IMR-90 (cell line): ENCODE measurements at regions not wholly inside any gene's neighbourhood (a gene's known extent, or its start where the extent isn't known, plus 50 kb on each side); places are given as distances from the start of the nearest gene placed in this dataset.

Source experiments
- ATAC-seq: fragments of 200-7000 bp; cut with Tn5 transposase; 2 replicates; pipeline ENCODE4 v1.9.1; 2020; ENCODE audit warnings: low read depth, mild to moderate bottlenecking, moderate library complexity
- BruUV-seq: library from RNA; stranded (reverse); fragments of 400-500 nt; replicated peaks from 2 replicates; lab custom pipeline; 2021; lab: Mats Ljungman, UMichigan
- CTCF ChIA-PET: fragments of 300-600 bp; formaldehyde crosslinking; extraction: SDS; loops from one replicate; lab custom pipeline; 2021; ENCODE audit warnings: antibody characterized with exemption; lab: Yijun Ruan, JAX
- POLR2A ChIA-PET: fragments of 300-600 bp; sonication (Branson Sonifier 250); formaldehyde crosslinking; loops from one replicate; lab custom pipeline; 2022; ENCODE audit warnings: antibody characterized with exemption; ENCODE audit not compliant: unreplicated experiment; lab: Charles Lee
- DNase-seq: peaks from one replicate; pipeline ENCODE4 v3.0.0; 2013
- H2AFZ ChIP-seq: replicated peaks from 2 replicates; pipeline ENCODE3; 2013; ENCODE audit warnings: low read length, mild to moderate bottlenecking; ENCODE audit not compliant: poor library complexity
- H2AK5ac ChIP-seq: 2 replicates; pipeline ENCODE4 v1.6.1; 2013; ENCODE audit warnings: low read depth, low read length, inconsistent platforms
- H2AK9ac ChIP-seq: replicated peaks from 2 replicates; pipeline ENCODE3; 2013; ENCODE audit warnings: mild to moderate bottlenecking, low read depth, low read length, moderate library complexity; ENCODE audit not compliant: poor library complexity
- H2BK120ac ChIP-seq: 2 replicates; pipeline ENCODE4 v1.6.1; 2013; ENCODE audit warnings: low read depth, low read length, inconsistent platforms
- H2BK15ac ChIP-seq: 3 replicates; pipeline ENCODE4 v1.6.1; 2013; ENCODE audit warnings: low read depth, low read length, inconsistent platforms
- H2BK20ac ChIP-seq: 2 replicates; pipeline ENCODE4 v1.6.1; 2013; ENCODE audit warnings: low read depth, mild to moderate bottlenecking, inconsistent platforms, low read length, moderate library complexity
- H2BK5ac ChIP-seq: 2 replicates; pipeline ENCODE4 v1.6.1; 2013; ENCODE audit warnings: mild to moderate bottlenecking, low read depth, low read length, inconsistent platforms; ENCODE audit not compliant: poor library complexity, severe bottlenecking
- H3K14ac ChIP-seq: replicated peaks from 2 replicates; pipeline ENCODE4 v1.6.1; 2013; ENCODE audit warnings: low read depth, low read length, inconsistent platforms
- H3K18ac ChIP-seq: 2 replicates; pipeline ENCODE4 v1.6.1; 2013; ENCODE audit warnings: low read depth, low read length, control low read depth
- H3K23ac ChIP-seq: 2 replicates; pipeline ENCODE4 v1.6.1; 2013; ENCODE audit warnings: low read depth, low read length, inconsistent platforms
- H3K27ac ChIP-seq: 2 replicates; pipeline ENCODE4 v1.5.1; 2013; ENCODE audit warnings: mild to moderate bottlenecking, control low read depth, low read length; ENCODE audit not compliant: insufficient read depth
- H3K27me3 ChIP-seq: 2 replicates; pipeline ENCODE4 v1.6.1; 2013; ENCODE audit warnings: low read length; ENCODE audit not compliant: control insufficient read depth, insufficient read depth
- H3K36me3 ChIP-seq: 2 replicates; pipeline ENCODE4 v1.6.1; 2013; ENCODE audit warnings: low read length, mixed read lengths; ENCODE audit not compliant: control insufficient read depth, insufficient read depth
- H3K4ac ChIP-seq: 2 replicates; pipeline ENCODE4 v1.6.1; 2013; ENCODE audit warnings: low read depth, low read length, inconsistent platforms
- H3K4me1 ChIP-seq: 2 replicates; pipeline ENCODE4 v1.6.1; 2013; ENCODE audit warnings: low read length, mixed read lengths; ENCODE audit not compliant: control insufficient read depth, insufficient read depth
- H3K4me2 ChIP-seq: 2 replicates; pipeline ENCODE4 v1.6.1; 2013; ENCODE audit warnings: low read depth, mild to moderate bottlenecking, control low read depth, low read length, moderate library complexity
- H3K4me3 ChIP-seq: 2 replicates; pipeline ENCODE4 v1.5.1; 2013; ENCODE audit warnings: low read depth, mild to moderate bottlenecking, control low read depth, low read length, moderate library complexity; ENCODE audit not compliant: insufficient read depth
- H3K56ac ChIP-seq: 2 replicates; pipeline ENCODE4 v1.6.1; 2013; ENCODE audit warnings: low read length, inconsistent platforms; ENCODE audit not compliant: insufficient read depth; ENCODE audit errors: extremely low read depth
- H3K79me1 ChIP-seq, 2 experiments: 2 replicates each; pipeline ENCODE4 v1.6.1; 2013; ENCODE audit warnings: low read length in 2 of 2, inconsistent platforms in 1 of 2, low read depth in 1 of 2
- H3K9ac ChIP-seq: 2 replicates; pipeline ENCODE4 v1.6.1; 2013; ENCODE audit warnings: low read depth, low read length, control low read depth
- H3K9me1 ChIP-seq: 2 replicates; pipeline ENCODE4 v1.6.1; 2013; ENCODE audit warnings: low read length, inconsistent platforms; ENCODE audit not compliant: insufficient read depth
- H3K9me3 ChIP-seq: 2 replicates; pipeline ENCODE4 v1.6.1; 2013; ENCODE audit warnings: low read length; ENCODE audit not compliant: control insufficient read depth, insufficient read depth
- H4K20me1 ChIP-seq: 2 replicates; pipeline ENCODE4 v1.6.1; 2013; ENCODE audit warnings: low read length, inconsistent platforms; ENCODE audit not compliant: insufficient read depth
- H4K5ac ChIP-seq: 2 replicates; pipeline ENCODE4 v1.6.1; 2013; ENCODE audit warnings: mild to moderate bottlenecking, low read depth, low read length, control low read depth
- H4K8ac ChIP-seq, 2 experiments: 2 replicates each; pipeline ENCODE4 v1.6.1; 2013; ENCODE audit warnings: low read depth in 2 of 2, low read length in 2 of 2, control low read depth in 1 of 2, inconsistent platforms in 1 of 2
- H4K91ac ChIP-seq: 2 replicates; pipeline ENCODE4 v1.6.1; 2013; ENCODE audit warnings: low read depth, low read length, inconsistent platforms; ENCODE audit not compliant: insufficient read depth
- BHLHE40 ChIP-seq: fragments of 150-350 bp; IDR thresholded peaks from 2 replicates; pipeline ENCODE4 v1.6.1; 2016; ENCODE audit warnings: mild to moderate bottlenecking, low read depth, low read length
- CEBPB ChIP-seq: IDR thresholded peaks from 2 replicates; pipeline ENCODE4 v1.6.1; 2012; ENCODE audit warnings: low read depth, low read length, improper control_type of control experiment
- MAZ ChIP-seq: IDR thresholded peaks from 2 replicates; pipeline ENCODE4 v1.6.1; 2012; ENCODE audit warnings: low read depth, mild to moderate bottlenecking, low read length, improper control_type of control experiment, moderate library complexity, borderline replicate concordance
- MXI1 ChIP-seq: IDR thresholded peaks from 2 replicates; pipeline ENCODE4 v1.6.1; 2012; ENCODE audit warnings: low read depth, mild to moderate bottlenecking, low read length, moderate library complexity, borderline replicate concordance
- SMC3 ChIP-seq: fragments of 150-350 bp; IDR thresholded peaks from 2 replicates; pipeline ENCODE4 v1.6.1; 2016; ENCODE audit warnings: low read depth, mild to moderate bottlenecking, antibody characterized with exemption, low read length, moderate library complexity
- USF2 ChIP-seq: fragments of 150-350 bp; IDR thresholded peaks from 2 replicates; pipeline ENCODE4 v1.6.1; 2017; ENCODE audit warnings: mild to moderate bottlenecking, antibody characterized with exemption, low read length, low read depth
- dilution Hi-C: fragments of 300-500 bp; cut with HindIII; formaldehyde crosslinking; loops from one replicate; pipeline ENCODE4 v1.14.3; 2018; ENCODE audit warnings: low sequenced_read_pairs; ENCODE audit not compliant: unreplicated experiment
- in situ Hi-C: fragments of 300-500 bp; cut with MboI; formaldehyde crosslinking; loops from 3 replicates; pipeline ENCODE4 v1.14.3; 2019; ENCODE audit warnings: low sequenced_read_pairs, inconsistent platforms, mixed read lengths
- intact Hi-C: fragments of 100-400 bp; cut with micrococcal nuclease; formaldehyde crosslinking; loops from 2 replicates; pipeline ENCODE4 v1.10.0; 2022

DNA sequence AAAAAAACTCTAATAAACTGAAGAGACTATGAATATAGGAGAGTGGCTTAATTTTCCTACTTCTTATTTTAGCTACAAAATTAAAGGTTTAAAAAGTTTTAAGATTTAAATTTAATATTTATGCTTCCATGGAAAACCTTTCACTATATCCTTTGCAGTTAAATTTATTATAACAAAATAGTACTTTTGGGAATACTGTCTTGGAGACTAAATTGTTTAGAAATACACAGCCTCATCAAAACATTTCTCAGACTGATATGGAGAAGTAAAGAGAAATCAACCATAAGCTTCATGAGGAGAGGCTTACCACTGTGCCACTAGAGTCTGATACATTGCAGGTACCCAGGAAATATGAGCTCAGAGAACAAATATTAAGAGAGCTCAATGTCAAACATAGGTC lies 436.5 kb downstream of the KCTD12 start:
- H2AK5ac ChIP-seq: no peak overlapping the region
- DNase-seq (no peak), ATAC-seq (no peak)
- H4K5ac ChIP-seq: no peak overlapping the region
- H3K79me1 ChIP-seq: no peaks in the 10 kb centered on the region
- no peak overlapping the region for H3K27ac ChIP-seq
- H3K36me3 ChIP-seq: no peaks in the 10 kb centered on the region
- H2BK5ac ChIP-seq: no peak overlapping the region
- peaks cover 2% of the 10 kb centered on the region; the same call in 1 of the 2 replicates for H3K9me3 ChIP-seq
- no peak overlapping the region for H3K18ac ChIP-seq
- no peaks in the 10 kb centered on the region for H3K9me1 ChIP-seq
- no peak overlapping the region for H3K4me2 ChIP-seq
- H2BK20ac ChIP-seq: no peak overlapping the region
- POLR2A ChIA-PET: no interaction called here
- no peaks in the 10 kb centered on the region; the same call in 1 of the 2 replicates for H3K4me1 ChIP-seq
- H3K27me3 ChIP-seq: no peaks in the 10 kb centered on the region
- H2BK120ac ChIP-seq: no peak overlapping the region
- H2AK9ac ChIP-seq: no peak overlapping the region
- H4K91ac ChIP-seq: no peak overlapping the region
- no peak overlapping the region for H3K56ac ChIP-seq
- H4K20me1 ChIP-seq: no peaks in the 10 kb centered on the region
- in situ Hi-C loops: loop anchor here (25.0 kb wide), 1 partner anchor 887 kb away; no protein-coding TSS in a partner anchor
- no peak overlapping the region for H3K9ac ChIP-seq
- dilution Hi-C loops: no loop called here
- intact Hi-C loops: no loop called here
- no peak overlapping the region for H3K4me3 ChIP-seq
- TF ChIP-seq MAZ (no peak), CEBPB (no peak), MXI1 (no peak), BHLHE40 (no peak), USF2 (no peak), SMC3 (no peak)
- no TSS peak for BruUV-seq
- H3K14ac ChIP-seq: no peak overlapping the region
- H2BK15ac ChIP-seq: no peak overlapping the region
- H4K8ac ChIP-seq: no peak overlapping the region
- H3K23ac ChIP-seq: no peak overlapping the region
- CTCF ChIA-PET: no interaction called here
- H2AFZ ChIP-seq: no peak overlapping the region
- H3K4ac ChIP-seq: no peak overlapping the region
